Epidermal melanocyte (primary cell): ENCODE measurements at regions not wholly inside any gene's neighbourhood (a gene's known extent, or its start where the extent isn't known, plus 50 kb on each side); places are given as distances from the start of the nearest gene placed in this dataset.
"Not testable (repeated sequence)": the region's sequence is repeated elsewhere in the genome, so short reads cannot be mapped to it uniquely, and the experiment has no call there.

Source experiments
- DNase-seq: peaks from one replicate; pipeline ENCODE4 v3.0.0; 2011; ENCODE audit warnings: low spot score; ENCODE audit not compliant: insufficient read length

DNA sequence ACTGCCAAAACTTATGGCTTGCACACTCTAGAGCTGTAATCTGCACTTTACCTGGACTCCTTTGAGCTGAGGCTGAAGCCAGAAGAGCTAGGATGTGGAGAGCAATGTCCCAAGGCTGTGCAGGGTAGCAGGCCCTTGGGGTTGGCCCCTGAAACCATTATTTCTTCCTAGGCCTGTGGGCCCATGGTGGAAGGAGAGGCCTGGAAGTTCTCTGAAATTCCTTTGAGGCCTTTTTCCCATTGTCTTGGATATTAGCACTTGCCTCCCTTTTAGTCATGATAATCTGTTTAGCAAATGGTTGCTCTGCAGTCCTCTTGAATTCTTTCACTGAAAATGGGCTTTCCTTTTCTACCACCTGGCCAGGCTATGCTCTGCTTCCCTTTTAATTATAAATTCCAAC lies 102.0 kb upstream of the SGO1 start:
- no peak for DNase-seq

DNA sequence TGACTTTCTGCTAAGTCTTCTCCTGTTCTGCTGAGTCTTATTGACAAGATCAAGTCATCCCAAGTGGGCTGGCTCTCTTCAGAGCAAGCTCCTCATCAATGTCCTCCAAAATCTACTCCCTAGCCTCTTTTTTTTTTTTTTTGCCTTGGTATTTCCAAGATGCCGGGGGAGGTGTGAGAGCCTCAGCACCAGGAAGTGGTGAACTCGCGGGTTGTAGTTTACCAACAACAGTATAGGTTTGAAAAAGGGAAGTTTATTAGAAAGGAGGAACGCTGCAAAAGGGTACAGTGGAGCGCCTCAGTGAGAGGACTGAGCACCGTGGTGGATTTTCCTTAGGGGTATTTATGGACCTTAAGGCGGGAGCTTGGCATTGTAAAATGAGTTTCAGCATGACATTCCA lies 94.3 kb upstream of the SGO1 start:
- no peak for DNase-seq

DNA sequence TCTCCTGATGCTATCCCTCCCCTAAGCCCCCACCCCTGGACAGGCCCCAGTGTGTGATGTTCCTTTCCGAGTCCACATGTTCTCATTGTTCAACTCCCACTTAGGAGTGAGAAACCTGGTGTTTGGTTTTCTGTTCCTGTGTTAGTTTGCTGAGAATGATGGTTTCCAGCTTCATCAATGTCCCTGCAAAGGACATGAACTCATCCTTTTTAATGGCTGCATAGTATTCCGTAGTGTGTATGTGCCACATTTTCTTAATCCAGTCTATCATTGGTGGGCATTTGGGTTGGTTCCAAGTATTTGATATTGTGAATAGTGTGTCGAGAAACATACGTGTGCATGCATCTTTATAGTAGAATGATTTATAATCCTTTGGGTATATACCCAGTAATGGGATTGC lies 80.0 kb upstream of the SGO1 start:
- DNase-seq, result not testable (repeated sequence)

DNA sequence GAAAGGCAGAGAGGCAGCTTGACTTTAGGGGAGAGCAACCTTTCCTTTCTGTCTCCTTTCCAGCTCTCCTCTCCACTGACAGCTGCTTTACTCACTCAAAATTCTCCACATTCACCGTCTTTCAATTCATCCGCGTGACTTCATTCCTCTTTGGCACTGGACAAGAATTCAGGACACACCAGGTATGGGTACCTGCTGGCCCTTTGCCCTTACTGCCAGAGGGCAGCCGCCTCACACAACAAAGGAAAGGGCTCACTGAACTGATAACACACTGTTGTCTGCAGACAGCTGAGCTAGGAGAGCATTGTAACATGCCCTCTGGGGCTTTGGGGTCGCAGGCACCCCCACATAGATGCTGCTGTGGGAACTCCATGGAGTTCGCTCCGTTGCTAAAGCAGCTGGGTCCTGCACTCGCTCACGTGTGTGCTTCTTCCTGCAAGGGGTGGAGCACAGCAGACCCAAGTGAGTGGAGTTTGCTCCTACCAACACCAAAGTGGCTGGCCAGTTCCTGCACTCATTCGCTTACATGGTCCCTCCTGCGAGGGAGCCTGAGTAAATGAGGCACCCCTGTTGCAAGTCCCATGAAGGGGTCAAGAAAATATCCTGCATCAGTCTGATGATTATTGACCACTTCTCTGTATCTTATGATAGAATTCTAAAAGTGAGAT lies 79.0 kb upstream of the SGO1 start:
- no peak for DNase-seq

DNA sequence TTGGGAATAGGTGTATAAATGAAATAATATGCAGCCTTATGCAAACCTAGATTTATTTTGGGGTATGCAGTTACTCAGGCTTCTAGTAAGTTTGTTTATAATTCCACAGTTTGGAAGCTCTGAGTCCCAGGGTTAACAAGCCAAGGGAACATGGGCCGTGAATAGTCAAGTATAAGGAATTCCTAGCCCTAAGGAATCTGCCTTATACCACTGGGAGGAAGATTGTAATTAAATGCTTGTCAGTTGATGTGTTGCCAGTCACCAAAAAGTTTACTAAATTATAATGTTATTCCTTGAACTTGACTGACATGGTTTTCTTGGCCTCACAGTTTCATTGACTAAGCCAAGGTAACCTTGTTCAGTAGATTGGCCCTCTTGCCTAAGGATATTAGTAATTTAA lies 72.4 kb upstream of the SGO1 start:
- no peak for DNase-seq

DNA sequence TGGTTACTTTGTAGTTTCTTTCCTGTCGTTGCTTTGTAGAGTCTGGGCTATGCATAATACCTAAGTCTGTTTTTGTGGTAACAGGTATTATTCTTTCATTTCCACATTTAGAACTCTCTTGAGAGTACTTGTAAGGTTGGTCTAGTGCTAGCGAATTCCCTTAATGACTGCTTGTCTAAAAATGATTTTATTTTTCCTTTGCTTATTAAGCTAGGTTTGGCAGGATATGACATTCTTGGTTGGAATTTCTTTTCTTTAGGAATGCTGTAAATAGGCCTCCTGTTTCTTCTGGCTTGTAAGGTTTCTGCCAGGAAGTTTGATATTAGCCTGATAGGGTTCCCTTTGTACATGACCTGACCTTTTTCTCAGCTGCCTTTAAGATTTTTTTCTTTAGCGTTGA lies 70.1 kb upstream of the SGO1 start:
- DNase-seq, result no peak

DNA sequence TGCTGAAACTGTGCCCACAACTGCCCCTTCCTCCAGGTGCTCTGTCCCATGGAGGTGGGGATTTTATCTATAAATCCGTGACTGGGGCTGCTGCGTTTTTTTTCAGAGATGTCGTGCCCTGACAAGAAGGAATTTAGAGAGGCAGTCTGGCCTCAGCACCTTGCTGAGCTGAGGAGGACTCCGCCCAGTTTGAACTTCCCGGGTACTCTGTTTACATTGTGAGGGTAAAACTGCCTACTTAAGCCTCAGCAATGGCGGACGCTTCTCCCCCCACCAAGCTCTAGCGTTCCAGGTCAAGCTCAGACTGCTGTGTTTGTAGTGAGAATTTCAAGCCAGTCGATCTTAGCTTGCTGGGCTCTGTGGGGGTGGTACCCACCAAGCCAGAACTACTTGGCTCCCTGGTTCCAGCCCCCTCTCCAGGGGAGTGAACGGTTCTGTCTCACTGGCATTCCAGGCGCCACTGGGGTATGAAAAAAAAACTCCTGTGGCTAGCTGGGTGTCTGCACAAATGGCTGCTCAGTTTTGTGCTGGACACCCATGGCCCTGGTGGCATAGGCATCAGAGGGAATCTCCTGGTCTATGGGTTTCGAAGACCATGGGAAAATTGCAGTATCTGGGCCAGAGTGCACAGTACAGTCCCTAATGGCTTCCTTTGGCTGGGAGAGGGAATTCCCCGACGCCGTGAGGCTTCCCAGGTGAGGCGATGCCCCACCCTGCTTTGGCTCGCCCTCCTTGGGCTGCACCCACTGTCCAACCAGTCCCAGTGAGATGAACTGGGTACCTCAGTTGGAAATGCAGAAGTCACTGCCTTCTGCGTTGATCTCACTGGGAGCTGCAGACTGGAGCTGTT lies 68.5 kb upstream of the SGO1 start:
- no peak for DNase-seq

DNA sequence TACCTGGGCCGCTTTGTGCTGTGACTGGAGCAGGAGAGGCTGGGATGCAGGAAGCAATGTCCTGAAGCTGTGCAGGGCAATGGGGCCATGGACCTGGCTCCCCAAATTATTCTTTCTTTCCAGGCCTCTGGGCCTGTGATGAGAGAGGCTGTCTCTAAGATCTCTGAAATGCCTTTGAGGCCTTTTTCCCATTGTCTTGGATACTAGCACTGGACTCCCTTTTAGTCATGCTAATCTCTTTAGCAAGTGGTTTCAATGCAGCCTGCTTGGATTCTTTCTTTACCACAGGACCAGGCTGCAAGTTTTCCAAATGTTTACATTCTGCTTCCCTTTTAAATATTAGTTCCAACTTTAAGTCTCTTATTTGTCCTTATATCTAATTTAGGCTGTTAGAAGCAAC lies 64.8 kb upstream of the SGO1 start:
- DNase-seq, result no peak

DNA sequence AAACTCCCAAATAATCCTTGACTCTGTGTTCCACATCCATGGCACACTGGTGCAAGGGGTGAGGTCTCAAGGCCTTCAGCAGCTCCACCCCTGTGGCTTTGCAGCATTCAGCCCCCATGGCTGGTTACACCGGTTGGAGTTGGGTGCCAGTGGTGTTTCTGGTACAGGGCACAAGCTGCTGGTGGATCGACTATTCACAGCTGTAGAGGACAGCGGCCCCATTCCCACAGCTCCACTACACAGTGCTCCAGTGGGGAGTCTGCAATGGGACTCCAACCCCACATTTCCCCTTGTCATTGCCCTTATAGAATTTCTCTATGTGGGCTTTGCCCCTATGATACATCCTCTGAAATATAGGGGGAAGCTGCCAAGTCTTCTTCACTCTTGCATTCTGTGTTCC lies 64.3 kb upstream of the SGO1 start:
- no peak for DNase-seq

DNA sequence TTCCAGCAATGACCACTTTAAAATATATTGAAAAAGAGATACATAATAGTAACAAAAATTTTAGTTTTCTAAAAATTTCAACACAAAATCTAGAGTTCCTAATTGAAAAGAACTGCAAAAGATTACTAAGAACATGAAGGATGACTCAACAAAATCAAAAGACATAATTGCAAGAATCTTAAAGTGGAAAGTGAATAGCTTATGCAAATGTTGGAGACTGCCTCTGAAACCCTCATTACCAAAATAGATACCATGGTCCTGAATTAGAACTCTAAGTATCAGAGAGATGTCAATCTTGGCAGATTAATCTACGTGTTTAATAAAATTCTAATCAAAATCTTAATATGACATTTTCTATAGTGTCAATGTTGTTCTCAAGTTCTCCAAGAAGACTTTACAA lies 60.7 kb upstream of the SGO1 start:
- DNase-seq, result no peak

DNA sequence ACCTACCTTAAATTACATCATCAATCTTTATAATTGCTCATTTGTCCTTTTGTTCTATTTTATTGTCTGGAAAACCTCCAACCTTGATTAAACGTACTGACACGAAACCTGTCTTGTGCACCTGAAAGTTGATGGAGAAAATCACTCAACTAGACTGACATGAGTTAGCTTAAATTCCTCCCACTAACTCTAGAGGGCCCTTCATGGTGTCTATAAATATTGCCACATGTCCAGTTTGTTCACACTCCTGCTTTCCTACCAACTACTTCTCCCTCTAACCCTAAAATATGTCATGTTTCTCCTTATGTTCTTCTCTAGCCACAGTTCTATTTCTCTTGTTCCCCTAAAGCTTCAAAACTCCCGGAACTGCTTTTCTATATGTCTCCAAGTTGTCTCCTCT lies 59.8 kb upstream of the SGO1 start:
- DNase-seq, result no peak

DNA sequence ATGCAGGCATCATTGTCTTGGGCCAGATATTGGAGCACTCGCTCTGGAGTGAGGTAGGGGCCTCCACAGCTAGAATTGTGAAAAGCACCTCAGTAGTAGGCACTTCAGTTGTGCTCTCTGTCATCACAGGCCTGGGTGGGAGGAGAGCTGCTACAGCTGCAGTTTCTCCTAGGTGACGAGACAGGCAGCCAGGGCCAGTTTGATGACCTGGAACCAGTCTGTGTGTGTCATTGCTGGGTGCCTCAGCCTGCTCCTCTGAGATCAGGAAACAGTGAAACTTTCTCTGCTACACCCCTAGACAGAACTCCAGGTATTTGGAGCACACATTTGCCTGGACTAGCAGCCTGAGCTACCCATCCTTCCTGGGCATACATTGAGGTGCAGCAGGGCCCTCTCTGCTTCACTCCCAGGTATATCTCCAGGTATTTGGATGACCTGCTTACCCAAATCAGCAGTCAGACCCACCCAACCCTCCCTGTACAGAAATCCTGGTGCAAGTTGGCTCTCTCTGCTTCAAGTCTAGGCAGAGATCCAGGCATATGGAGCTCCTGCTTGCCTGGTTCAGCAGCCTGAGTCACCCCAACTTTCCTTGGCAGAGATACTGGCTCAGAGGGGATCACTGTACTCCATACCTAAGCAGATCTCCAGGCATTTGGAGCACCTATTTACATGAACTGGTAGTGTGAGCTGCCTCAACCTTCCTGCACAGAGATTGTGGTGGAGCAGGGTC lies 54.3 kb upstream of the SGO1 start:
- DNase-seq, result no peak

DNA sequence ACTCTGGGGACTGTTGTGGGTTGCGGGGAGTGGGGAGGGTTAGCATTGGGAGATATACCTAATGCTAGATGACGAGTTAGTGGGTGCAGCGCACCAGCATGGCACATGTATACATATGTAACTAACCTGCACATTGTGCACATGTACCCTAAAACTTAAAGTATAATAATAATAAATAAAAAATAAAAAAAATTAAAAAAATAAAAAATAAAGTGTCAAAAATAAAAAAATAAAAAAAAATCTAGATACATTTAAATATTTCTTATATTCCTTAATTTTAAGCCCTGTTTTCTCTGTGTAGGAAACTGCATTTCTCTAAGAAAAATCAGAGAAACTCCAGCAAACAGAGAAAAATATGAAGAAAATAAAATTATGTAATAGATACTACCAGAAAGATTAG lies 52.2 kb upstream of the SGO1 start:
- DNase-seq, result not testable (repeated sequence)

DNA sequence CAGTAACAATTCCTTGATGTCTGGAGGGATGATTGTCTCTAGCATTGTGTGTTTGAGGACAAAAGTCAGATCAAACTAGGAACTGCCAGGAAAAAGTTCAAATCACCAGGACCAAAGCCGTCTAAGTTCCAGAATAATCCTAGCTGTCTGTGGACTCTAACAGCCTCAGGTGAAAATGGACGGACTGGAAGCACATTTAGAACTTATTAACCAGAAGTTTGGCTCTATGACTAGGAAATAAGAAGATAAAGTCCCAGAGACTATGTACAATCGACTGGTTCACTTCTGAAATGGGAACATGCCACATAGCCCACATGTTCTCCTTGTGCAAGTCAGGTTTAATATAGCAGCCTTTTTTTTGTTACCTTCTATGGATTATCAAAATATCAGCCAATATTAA lies 50.6 kb upstream of the SGO1 start:
- no peak for DNase-seq
